ENCODE measurements at regions not wholly inside any gene's neighbourhood (a gene's known extent, or its start where the extent isn't known, plus 50 kb on each side); places are given as distances from the start of the nearest gene placed in this dataset.
"Not testable (repeated sequence)": the region's sequence is repeated elsewhere in the genome, so short reads cannot be mapped to it uniquely, and the experiment has no call there.

DNA sequence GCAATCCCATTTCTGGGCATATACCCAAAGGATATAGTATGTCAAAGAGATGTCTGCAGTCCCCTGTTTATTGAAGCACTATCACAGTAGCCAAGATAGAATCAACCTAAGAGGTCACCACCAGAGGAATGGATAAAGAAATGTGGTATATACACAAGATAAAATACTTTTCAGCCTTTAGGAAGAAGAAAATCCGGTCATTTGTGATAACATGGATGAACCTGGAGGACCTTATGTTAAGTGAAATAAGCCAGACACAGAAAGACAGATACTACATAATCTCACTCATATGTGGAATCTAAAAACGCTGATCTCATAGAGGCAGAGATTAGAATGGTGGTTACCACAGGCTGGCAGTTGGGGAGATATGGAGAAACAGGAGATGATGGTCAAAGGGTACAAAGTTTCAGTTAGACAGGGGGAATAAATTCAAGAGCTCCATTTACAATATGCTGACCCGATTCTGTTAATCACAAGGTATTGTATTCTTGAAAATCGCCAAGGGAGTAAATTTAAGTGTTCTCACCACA, 195.8 kb downstream of the MTHFS start:
- intact Hi-C loops (cut with DNase I) = no loop called here
- DNase-seq (ENCODE audit: low spot score) = no peak

DNA sequence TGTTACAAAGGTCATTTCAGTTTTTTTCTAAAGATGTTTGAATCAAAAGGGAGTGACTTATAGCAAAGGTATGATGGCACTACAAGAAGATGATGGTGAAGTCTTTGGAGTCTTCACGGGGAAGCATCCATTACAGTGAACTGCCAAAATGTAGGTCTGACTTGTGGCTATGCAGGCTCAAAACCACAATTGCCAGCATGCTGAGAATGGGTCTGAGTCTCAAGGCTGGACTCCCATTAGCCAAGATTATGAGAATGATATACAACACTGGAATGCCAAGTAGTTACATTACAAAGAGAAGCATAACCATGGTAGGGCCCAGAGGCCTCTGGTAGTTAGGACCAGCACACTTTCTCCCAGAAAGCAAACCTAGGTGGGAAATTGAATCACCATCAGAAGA, 194.2 kb downstream of the MTHFS start:
- no peak for DNase-seq (ENCODE audit: low spot score)
- intact Hi-C loops (cut with DNase I) = no loop called here

DNA sequence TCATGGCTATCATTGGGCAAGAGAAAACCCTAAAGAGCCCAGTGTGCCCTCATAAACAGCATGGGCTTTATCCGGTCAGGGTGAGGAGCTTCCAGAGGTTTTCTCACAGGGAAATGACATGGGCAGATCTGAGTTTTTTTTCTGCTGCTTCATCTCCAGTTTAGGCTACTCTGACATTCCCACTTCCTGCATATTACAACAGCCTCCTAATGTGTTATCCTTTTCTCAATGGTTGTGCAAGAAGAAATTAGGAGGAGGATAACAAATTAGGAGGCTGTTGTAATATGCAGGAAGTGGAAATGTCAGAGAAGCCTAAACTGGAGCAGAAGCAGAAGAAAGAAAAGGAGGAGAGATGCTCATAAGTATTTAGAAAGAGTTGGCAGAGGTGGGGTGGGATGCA, 175.6 kb downstream of the MTHFS start:
- intact Hi-C loops (cut with DNase I) = no loop called here
- DNase-seq (ENCODE audit: low spot score) = no peak

DNA sequence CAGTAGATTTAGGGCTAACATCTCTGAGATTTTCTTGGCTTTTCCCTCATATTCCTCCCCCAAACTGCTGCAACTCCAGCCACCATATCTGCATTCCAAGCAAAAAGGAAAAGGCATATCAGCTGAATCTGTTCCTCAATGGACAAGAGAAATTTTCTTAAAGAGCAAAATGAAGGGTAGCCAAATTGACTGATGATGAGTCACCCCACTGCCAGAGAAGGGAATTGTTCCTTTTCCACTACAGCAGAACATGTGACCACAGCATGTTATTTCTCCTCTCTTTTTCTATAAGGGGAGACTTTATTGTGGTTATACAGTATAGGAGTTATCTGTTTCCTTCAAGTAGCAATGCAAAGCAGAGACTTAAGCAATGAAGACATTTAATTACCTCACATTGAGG, 172.5 kb downstream of the MTHFS start:
- no peak for DNase-seq (ENCODE audit: low spot score)
- intact Hi-C loops (cut with DNase I) = no loop called here

DNA sequence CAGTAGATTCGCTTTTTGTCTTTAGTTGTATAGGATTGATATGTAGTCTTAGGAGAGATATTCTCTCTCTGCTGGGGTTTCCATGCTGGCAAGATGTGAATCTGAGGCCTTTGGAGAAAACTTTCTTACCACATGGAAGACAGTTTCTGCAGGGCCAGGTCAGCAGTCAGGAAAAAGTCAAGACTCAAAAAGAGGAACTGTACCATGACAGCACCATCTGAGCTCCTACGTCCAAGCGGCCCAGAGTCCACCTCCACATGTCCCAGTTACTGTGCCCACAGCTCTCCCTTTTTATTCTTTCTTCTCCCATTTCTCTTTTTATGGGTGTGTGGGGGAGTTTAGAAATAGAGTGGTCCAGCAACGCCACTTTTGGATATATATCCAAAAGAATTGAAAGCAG, 172.0 kb downstream of the MTHFS start:
- intact Hi-C loops (cut with DNase I) = no loop called here
- no peak for DNase-seq (ENCODE audit: low spot score)

- intact Hi-C loops (cut with DNase I) = no loop called here
These were observed 167.9 kb downstream of the MTHFS start for GRCh38 chr15:79728867-79729266.

DNA sequence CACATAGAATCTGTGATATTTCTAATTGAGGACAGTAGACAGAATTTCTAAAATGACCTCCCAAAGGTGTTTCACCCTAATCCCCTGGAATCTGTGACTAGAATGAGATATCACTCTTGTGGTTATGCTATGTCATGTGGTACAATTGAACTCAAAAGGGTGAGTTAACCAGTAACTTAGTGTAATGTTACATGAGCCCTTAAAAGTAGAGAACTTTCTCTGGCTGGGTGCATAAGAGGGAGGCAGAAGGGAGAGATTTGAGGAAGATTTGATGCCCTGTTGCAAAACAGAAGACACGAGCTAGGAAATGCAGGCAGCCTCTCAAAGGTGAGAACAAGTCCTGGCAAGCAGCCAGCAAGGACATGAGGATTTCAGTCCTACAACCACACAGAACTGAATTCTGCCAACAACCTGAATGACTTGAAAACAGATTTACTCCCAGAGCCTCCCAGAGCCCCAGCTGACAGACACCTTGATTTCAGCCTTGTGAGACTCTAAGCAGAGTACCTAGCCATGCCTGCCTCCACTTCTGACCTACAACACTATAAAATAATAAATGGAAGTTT, 160.3 kb downstream of the MTHFS start:
- intact Hi-C loops (cut with DNase I) = no loop called here
- no peak for DNase-seq (ENCODE audit: low spot score)

More at GRCh38 chr15:79728867-79729266, 167.9 kb downstream of the MTHFS start:
- DNase-seq (ENCODE audit: low spot score) = no peak

- intact Hi-C loops (cut with DNase I) = no loop called here
- DNase-seq (ENCODE audit: low spot score) = no peak
These were observed 158.7 kb downstream of the MTHFS start for GRCh38 chr15:79738143-79738542.

GRCh38 chr15:79740561-79740960, 156.3 kb downstream of the MTHFS start:
- no peak for DNase-seq (ENCODE audit: low spot score)
- intact Hi-C loops (cut with DNase I) = no loop called here

DNA sequence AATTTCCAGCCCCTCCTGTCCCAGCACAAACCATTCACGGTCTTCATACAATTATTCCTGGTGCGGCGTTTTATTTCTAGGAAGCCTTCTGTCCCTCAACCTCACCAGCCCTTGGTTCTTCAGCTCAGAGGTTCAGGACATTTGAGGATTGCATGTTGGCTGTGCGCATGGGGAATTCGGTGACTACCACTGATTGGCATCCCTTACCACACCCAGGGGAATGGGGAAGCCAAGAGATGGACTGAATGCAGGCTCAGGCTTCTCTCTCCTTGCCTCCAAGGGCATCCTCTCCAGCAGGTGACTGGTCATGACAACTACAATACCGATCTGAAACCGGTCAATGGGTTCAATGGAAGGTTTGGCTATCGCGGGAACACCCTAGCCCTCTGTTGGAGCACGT, 153.8 kb downstream of the MTHFS start:
- intact Hi-C loops (cut with DNase I) = no loop called here
- no peak for DNase-seq (ENCODE audit: low spot score)

DNA sequence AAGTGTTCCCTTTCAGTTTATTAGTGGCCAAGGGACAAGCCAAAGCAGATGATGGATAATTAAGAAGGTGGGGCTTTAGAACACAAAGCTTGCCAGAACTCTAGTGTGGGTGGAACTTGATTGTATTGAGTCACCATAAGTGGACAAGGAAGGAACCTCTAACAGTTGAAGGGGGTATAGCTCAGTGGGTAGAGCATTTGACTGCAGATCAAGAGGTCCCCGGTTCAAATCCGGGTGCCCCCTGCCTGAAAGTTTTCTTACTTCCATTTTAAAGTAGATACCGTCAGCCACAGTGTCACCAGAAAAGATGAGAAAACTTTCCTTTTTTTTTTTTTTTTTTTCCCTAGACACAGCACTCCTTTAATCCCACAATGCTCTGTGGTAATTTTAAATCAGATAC, 152.3 kb downstream of the MTHFS start:
- intact Hi-C loops (cut with DNase I); DNase-seq (ENCODE audit: low spot score): not testable (repeated sequence)

DNA sequence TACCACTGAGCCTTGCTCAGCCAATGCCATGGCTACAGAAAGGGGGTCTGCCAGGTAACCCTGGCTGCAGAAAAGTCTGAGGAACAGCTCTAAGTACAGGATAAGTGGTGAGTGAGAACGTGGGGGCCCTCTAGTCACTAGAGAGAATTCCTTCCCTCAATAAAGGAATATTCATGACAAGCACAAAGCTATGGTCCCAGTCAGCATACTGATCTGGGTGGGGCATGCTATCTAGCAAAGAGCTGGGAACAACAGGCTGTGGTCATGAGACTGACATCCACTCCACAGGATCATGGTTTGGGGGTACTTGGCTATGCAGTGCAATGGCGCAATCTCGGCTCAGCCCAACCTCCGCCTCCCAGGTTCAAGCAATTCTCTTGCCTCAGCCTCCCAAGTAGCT, 140.4 kb downstream of the MTHFS start:
- intact Hi-C loops (cut with DNase I) = no loop called here
- no peak for DNase-seq (ENCODE audit: low spot score)

GRCh38 chr15:79765081-79765480, 131.7 kb downstream of the MTHFS start:
- intact Hi-C loops (cut with DNase I) = no loop called here
- no peak for DNase-seq (ENCODE audit: low spot score)

DNA sequence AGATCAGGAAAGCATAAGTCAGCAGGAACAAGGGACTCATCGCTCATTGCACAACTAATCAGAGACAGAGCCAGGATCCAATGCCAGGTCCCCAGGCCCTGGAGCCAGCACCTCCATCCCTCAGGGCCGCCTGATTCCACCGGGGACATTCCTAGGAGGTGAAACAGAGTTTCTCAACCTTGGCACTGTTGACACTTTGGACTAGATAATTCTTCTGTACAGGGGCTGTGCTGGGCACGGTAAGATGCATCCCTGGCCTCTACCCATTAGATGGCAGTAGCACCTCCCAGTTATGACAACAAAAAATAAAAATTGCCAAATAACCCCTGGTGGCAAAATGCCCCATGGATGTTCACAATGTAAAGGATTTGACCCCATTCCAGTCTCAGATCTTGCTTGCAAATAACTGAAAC, 127.7 kb downstream of the MTHFS start:
- intact Hi-C loops (cut with DNase I) = no loop called here
- DNase-seq (ENCODE audit: low spot score) = no peak

GRCh38 chr15:79769933-79770759, 126.7 kb downstream of the MTHFS start:
- DNase-seq (ENCODE audit: low spot score) = no peak
- intact Hi-C loops (cut with DNase I) = no loop called here

DNA sequence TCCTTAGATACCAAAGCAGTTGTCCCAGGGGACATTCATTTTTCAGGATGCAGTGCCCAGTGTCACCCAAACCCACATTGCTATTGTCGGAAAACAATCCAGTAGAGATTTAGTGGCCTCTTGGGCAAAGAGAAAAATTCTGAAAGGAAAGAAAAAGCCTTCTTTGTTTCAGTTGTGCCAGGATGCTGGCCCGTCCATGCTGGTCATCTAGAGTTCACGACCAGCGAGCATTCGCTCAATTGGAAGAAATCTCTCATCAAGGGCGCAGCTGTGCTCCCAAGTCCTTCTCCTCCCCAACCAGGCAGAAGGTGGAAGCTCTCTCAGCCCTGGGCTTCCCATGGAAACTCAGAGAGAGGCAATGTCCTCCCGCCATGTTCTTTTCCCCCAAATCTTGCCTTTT, 123.7 kb downstream of the MTHFS start:
- intact Hi-C loops (cut with DNase I) = no loop called here

DNA sequence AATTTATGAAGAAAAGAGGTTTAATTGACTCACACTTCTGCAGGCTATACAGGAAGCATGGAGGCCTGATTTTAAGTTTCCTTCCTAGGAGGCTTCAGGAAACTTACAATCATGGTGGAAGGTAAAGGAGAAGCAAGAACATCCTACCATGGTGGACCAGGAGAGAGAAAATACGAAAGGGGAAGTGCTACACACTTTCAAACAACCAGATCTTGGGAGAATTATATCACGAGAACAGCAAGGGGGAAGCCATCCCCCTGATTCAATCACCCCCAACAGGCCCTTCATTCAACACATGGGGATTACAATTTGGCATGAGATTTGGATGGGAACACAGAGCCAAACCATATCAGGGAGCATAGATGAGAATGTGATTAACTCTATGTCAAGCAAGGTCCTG, 121.0 kb downstream of the MTHFS start:
- DNase-seq (ENCODE audit: low spot score) = no peak
- intact Hi-C loops (cut with DNase I) = no loop called here

More for the DNA sequence above, 123.7 kb downstream of the MTHFS start:
- DNase-seq (ENCODE audit: low spot score) = no peak

- intact Hi-C loops (cut with DNase I) = no loop called here
These were observed 118.9 kb downstream of the MTHFS start for GRCh38 chr15:79777916-79778315.

GRCh38 chr15:79778378-79778990, 118.3 kb downstream of the MTHFS start:
- intact Hi-C loops (cut with DNase I) = no loop called here

More at GRCh38 chr15:79777916-79778315, 118.9 kb downstream of the MTHFS start:
- no peak for DNase-seq (ENCODE audit: low spot score)

GRCh38 chr15:79779746-79780145, 117.1 kb downstream of the MTHFS start:
- intact Hi-C loops (cut with DNase I) = no loop called here
- no peak for DNase-seq (ENCODE audit: low spot score)

More at GRCh38 chr15:79778378-79778990, 118.3 kb downstream of the MTHFS start:
- DNase-seq (ENCODE audit: low spot score) = no peak
